HG03060 (cell line): ENCODE measurements at regions not wholly inside any gene's neighbourhood (a gene's known extent, or its start where the extent isn't known, plus 50 kb on each side); places are given as distances from the start of the nearest gene placed in this dataset.
"Not testable (repeated sequence)": the region's sequence is repeated elsewhere in the genome, so short reads cannot be mapped to it uniquely, and the experiment has no call there.

Source experiments
- ATAC-seq: cut with Tn5 transposase; IDR thresholded peaks from one replicate; pipeline ENCODE4 v1.9.1; 2021; ENCODE audit warnings: low read depth, moderate number of reproducible peaks; ENCODE audit not compliant: unreplicated experiment

DNA sequence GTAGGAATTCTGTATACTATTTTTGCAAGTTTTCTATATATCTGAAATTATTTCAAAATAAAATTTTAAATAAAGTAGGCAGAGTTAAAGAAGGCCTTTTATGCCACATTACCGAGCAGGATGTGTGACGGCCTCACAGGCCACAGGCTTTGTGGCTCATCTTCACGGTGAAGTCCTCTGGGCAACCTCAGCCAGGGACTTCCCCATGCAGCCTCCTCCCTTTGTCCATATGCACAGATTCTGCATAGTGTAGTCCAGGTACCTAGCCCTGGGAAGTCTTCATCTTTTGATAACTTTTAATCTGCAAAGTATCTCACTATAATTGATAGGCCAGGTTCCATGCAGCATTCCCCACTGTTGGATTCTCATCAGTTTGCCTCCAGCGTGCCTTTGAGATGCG, 62.8 kb downstream of the ARHGAP11B start:
- ATAC-seq, result not testable (repeated sequence)

DNA sequence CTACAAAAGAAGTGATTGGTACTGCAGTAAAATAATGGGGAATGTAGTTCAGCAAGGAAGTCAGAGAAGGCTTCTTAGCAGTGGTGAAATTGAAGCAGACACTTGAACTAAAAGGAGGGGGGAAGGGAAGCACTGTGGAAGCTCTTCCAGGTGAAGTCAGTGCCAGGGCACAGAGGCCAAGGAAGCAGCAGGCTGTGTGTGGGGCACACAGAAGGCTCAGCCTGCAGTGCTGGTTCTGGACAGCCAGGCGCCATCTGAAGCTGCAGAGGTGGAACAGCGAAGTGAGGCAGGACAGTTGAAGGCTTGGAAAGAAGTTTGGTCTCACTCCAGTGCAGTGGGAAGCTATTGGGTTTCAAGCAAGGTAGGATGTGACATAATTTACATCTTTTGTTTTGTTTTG, 64.2 kb downstream of the ARHGAP11B start:
- ATAC-seq, result not testable (repeated sequence)

DNA sequence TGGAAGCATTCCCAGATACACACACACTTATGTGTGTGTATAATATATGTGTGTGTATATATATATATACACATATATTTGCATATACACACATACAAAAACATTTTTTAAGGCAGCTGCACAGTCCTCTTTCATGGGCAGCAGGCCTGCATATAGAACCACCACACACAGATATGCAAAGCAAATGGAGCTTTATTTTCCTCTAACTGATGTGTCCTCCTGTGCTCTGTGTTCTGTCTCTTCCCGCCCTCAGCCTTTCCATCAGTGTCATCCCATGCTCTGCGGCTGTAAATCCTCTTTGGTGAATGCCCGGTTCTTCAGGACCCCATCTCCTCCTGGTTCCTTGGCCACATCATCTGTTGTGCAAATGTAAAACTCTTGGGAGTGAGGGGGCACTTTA, 69.9 kb downstream of the ARHGAP11B start:
- ATAC-seq, result not testable (repeated sequence)

DNA sequence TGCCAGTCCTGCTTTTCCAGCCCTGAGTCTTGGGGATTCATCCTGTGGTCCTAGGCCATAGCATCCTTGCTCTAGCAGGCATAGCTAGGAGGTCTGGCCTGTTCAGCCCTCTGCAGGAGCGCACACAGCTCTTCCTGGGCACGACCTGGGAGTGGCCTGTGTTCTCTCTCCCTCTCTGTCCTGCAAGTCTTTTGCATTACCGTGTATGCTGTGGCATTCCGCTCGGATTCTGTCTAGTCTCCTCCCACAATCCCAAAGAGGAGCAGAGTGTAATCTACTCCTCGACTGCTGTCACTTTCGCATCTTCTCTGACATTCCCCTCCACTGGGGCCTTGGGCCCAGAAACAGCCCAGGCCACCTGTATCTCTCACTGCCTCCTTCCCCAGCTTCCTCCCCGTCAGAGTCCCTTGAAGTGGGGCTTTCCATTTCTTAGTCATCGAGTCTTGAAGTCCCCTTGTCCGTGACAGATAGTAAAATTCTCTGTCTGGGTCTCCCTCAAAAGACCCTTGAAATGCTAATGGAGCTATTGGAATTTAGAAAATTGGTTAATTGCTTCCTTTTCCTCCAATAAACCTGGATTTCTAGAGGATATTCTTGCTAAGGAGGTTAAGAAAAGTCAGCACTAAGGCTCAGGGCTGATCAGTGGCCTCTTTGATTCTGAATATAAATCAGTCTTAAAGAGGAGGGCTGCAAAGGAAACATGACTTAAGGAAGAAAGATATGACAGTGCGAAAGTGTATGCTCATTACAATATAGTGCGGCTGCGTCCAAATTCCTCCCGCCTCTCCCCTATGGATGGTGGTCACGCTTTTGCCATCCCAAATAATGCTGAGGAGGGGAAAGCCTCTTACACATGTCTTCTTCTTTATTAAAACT, 70.7 kb downstream of the ARHGAP11B start:
- ATAC-seq, result peak; percentile 40

DNA sequence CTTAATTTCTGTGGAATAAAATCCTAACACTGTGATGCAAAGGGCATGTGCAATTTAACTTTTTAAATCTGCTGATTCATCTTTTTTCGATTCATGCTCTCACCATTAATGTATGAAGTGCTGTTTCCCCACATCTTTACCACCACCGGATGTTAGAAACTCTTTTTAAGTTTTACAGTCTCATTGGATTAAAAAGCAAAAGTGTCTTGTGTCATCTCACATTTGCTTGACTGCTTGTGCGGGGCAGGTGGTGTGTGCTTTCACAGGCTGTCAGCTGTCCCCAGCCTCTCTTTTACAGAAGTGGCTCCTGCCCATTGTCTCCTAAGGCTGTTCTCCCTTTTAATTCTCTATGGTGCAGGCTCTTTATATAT, 71.4 kb downstream of the ARHGAP11B start:
- peak; percentile 47 for ATAC-seq

DNA sequence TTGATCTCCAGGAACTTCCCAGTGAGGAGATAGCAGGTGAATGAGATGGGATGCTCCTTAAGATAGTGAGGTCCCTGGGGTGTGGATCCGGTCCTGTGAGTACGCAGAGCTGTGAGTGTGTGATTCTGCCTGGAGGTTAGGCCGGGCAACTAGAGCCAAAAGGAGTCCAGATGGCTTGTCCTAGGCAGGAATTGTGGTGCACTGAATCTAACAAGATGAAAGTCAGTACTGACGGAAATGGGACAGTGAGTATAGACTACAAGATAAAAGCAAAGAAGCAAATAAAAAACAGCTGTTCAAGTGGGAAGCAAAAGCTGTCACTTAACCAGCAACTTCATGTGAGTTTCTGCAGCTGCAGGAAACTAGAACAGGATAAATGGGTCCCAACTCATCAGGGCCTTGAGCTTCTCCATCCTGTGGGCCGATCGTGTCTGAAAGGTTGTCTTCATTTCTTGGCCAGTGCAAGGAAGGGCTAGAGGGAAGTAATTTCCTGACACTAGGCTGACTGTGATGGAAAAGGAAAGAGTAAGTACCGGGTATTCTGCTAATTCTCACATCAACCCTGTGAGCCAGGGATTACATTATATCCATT, 74.2 kb downstream of the ARHGAP11B start:
- ATAC-seq, result not testable (repeated sequence)

DNA sequence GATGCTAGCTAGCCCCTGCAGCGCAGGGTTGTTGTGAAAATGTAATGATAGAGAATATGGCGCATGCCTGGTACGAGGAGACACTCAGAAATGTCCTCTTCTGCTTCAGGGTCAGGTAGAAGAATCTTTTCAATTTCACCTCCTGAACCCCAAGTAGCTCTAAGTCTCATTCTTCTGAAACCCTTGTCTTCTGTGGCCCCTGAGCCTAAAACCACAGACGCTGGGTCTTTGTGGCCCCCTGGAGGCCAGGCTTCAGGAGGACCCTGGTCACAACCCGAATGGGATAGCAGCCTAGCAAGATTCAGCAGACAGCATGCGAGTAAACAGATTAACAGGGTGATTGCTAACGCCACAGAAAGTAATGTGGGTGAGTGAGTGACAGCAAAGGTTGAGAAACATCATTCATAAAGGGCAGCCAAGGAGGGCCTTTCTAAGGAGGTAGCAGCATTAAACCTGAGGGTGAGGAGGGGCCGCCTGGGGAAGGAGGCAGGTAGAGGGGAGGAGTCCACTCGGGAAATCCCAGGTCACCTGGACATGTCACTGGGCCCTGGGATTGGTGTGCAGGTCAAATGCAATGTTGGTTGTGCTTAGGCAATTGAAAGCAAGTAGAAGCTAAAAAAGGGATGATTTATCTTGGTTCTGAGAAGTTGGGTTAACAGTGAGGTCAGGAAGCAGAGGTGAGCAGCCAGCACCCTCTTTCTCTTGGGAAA, 82.2 kb downstream of the ARHGAP11B start:
- not testable (repeated sequence) for ATAC-seq

DNA sequence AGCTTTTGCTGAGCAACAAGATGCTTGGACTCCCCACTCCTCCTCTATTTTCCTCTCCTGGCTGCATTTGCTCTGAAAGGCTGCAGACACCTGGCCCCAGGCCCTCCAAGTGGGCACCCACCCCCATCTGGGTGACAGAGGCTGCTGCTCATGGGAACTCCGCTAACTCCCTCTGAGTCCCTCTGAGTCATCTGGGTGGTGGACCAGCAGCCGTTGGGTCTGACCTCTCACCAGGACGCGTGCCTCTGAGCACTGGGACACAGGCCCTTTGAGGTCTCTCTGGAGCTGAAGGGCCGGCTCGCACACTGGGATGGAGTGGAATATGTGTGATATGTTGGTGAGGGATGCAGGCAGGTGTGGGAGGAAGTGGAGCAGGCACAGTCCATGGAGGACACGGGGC, 82.9 kb downstream of the ARHGAP11B start:
- ATAC-seq, result not testable (repeated sequence)

DNA sequence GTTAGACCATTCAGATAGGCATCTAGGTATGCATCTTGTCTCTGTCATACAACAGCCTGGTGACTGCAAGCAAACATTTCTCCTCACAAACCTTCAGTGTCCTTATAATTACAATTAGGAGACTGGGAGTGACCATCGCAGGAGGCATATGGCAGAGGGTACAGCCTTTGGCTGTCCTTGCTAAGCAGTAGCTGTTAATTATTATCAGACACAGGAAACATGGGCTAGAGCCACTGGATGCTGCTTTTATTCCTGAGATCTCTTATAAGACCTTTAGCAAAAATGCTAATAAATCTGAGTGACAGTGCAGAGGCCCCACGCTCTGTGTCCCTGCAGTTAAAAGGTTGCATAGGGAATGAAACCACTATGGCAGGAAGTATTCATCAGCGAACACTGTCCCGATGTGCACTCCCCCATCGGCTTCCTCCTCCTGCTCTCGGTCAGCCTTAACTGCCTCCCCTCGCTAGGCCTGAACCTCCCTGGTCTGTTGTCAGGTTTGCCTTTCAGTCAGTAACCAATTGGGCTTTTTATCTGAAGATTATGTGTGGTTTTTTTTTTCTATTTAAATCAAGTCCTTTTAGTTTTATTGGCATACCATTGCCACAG, 92.2 kb downstream of the ARHGAP11B start:
- not testable (repeated sequence) for ATAC-seq

DNA sequence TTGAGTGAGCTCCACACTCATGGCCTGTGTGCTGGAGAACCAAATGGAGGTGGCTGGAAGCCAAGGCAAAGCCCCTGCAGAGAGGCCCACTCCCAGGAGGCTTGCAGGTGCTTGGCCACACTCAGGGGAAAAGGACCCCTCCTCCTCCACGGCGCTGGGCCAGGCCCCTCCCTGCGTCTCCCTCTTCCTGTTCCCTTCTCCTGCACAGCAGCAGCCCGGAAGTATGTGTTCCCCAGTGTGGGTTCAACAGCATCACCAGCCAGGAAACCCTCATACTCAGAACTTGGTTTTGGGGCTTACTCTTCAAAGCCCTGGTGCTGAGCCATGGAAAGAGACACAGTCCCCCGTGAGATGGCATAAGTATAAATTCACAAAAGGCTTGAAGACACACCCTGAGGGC, 93.4 kb downstream of the ARHGAP11B start:
- not testable (repeated sequence) for ATAC-seq

DNA sequence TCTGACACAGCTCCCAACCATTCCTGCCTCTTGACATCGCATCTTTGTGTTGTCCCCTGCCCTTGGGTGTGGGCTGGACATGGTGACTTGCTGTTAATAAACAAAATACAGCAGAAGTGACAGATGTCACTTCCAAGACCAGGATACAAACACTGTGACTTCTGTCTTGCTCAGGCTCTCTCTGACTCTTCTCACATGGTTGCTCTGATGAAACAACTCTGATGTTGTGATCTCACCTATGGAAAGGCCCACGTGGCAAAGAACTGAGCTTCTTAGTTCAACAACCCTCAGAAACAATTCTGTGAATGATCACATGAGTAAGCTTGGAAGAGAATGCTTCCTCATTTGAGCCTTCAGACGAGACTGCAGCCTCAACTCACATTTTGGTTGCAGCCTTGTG, 94.9 kb downstream of the ARHGAP11B start:
- ATAC-seq, result not testable (repeated sequence)

DNA sequence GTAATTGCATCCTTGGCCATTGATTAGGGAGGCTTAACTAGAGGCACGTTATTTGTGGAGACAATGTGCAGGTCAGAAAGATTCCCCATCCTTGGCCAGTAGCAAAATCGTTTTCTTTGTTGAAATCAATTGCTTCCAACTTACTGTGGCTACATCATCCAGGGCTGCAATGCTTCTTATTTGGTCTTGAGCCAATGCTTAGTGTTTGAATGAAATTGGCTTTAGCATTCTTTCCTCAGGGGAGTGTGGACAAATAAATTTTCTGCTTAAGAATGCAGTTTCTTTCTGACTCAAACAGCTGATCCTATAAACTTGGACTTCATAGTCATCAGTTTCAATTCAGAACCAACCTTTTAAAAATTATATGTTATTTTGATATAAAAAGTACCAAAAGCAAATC, 95.6 kb downstream of the ARHGAP11B start:
- not testable (repeated sequence) for ATAC-seq

DNA sequence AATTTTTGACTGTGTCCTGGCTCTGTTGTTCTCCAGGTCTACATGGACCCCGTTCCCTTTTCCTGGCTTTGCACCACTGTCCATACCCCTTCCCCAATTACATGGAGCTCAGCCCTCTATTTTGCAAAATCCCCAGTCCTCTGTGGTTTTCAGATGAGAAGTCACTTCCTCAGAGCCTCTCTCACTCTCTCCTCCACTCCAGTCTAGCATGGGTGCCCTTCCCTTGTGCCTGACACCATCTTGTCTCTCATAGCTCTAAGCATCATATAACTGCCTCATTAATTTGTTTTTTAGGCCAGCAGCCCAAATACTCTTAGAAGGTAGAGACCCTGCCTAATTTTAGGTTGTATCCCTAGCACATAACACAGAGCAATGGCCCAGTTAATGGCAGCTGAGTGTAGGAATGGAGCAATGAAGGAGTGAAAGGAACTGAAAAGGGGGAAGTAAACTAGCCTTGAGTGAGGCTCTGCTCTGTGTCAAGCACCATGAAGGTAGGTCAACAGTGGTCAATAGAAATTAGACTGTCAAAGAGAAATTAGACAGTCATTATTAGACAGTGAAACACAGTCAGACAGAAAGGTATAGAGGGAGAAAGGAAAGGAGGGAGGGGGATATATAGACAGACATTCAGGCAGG, 97.7 kb downstream of the ARHGAP11B start:
- not testable (repeated sequence) for ATAC-seq

DNA sequence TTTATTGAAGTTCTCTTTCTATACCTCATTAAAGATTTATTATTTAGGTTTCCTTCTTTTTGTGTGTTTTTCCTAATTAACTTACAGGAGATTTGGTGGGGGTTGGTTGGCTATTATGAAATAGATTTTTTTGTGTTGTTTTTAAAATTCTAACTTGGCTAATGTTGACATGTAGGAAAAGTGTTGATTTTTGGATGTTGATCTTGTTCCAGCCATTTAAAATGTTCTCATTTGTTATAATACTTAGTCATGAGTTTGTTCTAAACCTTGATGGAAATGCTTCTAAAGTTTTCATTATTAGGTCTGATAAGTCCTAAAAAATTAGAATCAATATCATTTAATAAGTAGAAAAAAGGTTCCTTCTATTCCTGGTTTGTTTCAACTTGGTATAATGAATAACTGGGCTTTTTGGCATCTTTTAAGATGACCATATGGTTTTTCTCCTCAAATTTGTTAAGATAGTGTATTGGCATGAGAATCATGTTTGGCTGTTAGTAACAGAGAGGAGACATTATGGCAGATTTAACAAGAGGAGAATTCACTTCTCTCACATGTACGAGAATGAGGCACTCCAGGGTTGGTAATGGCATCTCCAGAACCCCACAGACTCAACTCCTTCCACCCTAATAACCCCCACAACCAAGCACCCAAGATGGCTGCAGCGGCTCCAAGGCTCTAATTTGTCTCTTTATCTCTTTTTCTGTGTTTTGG, 104.1 kb downstream of the ARHGAP11B start:
- not testable (repeated sequence) for ATAC-seq

DNA sequence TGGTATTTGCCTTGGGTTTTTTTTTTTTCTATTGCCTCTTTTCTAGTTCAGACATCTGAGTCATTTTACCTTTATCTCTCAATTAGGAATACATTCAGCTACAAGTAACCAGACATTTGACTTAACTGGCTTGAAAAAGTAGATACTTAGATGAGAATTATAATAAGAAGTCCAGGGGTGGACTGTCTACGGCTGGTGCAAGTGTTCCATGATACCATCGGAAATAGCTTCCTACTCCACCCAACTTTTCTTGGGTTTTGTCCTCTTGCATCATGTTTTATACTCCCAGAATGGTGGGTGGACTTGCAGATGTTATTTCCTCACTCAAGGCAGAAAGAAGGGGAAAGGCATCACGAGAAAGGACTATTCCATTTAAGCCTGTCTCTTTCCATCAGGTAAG, 104.7 kb downstream of the ARHGAP11B start:
- ATAC-seq, result not testable (repeated sequence)

DNA sequence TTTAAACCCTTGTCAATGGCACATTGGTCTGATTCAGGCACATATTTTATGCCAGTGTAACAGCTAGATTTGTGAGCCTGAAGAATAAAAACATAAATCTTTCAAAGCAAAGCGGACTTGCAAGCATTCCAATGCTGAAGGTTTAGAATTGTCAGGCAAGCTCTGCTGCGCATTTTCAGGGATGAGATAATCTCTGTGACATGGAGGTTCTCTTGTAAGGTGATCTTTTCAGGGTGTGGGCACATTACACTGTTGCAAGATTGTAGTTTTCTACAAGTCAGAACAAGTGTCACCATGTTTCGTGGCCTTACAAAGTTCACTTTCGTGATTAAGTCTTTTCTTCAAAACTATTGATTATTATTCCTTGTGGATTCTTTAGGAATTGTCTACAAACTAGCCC, 106.2 kb downstream of the ARHGAP11B start:
- not testable (repeated sequence) for ATAC-seq

DNA sequence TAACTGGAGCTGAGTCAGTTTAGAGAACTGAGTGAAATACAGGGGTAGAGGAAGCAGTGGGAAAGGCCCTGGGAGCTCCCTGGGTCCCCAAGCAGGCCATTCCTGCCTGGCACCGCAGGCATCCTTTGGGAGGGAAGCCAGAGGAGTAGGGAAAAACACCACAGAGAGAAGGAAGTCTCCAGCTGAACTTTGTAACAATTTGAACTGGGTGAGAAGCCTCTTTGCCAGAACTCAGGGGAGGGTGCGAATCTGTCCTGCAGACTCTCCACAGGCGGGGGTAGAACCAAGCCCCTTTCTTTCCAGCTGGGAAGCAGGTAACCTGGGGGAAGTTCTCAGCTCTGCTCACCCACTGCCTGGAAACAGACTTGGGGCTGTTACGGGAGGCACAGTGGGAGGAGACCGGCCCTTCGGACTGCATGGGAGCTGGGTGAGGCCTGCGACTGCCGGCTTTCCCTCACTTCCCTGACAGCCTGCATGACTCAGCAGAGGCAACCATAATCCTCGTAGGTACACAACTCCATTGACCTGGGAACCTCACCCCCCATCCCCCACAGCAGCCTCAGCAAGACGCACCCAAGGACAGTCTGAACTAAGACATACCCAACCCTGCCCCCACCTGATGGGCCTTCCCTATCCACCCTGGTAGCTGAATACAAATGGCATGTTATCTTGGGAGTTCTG, 110.1 kb downstream of the ARHGAP11B start:
- not testable (repeated sequence) for ATAC-seq

DNA sequence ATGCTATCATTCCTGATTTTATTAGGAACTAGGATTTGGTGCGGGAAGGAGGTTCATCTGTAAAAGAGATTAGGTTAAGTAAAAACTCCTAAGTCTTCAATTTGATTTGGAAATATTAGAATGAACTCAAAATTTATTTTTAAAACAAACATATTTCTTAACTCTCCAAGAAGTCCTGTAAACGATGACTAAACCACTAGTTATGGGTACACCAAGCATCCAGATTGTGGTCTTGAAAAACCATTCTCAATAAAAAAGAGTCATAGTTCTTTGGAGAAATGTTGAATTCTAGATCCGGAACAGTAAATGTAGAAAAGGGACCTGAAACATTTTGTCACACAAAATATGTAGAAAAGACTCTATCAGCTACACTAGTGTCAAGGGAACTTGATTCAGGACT, 116.9 kb downstream of the ARHGAP11B start:
- ATAC-seq, result not testable (repeated sequence)

DNA sequence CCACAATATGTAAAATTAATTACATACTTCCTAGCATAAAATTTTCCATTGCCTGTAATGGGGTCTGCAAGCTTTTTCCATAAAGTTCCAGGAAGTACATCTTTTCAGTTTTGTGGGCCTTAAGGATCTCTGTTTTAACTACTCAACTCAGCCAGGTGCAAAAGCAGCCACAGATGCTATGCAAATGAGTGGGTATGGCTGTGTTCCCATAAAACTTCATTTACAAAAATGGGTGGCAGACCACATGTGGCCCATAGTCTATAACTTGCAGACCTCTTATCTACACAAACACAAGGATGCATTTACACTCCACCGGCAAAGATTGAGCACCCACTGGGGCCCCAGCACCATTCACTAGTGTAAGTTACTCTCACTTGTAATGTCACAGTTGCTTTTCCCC, 123.1 kb downstream of the ARHGAP11B start:
- not testable (repeated sequence) for ATAC-seq
